HG02938 (cell line): ENCODE measurements at regions not wholly inside any gene's neighbourhood (a gene's known extent, or its start where the extent isn't known, plus 50 kb on each side); places are given as distances from the start of the nearest gene placed in this dataset.
"Not testable (repeated sequence)": the region's sequence is repeated elsewhere in the genome, so short reads cannot be mapped to it uniquely, and the experiment has no call there.

Experiments
- ATAC-seq: cut with Tn5 transposase; IDR thresholded peaks from one replicate; pipeline ENCODE4 v1.9.1; 2021; ENCODE audit warnings: mild to moderate bottlenecking, moderate library complexity; ENCODE audit not compliant: unreplicated experiment

DNA sequence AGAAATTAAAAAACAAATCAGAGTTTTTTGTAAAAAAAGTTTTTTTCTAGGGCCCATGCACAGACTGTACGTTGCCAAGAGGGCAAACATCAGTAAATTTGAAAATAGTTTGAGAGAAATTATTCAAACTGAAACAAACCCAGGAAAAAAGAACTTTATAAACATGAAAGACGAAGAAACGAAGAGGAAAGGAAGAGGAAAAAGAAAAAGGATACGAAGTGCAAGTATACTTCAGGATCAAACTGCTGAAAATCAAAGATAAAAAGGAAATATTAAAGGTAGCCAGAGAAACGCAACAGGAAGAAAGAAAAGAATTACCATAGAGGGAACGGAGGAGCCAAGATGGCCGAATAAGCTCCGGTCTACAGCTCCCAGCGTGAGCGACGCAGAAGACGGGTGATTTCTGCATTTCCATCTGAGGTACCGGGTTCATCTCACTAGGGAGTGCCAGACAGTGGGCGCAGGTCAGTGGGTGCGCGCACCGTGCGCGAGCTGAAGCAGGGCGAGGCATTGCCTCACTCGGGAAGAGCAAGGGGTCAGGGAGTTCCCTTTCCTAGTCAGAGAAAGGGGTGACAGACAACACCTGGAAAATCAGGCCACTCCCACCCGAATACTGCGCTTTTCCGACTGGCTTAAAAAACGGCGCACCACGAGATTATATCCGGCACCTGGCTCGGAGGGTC is 94.4 kb upstream of the GAS1 start:
- ATAC-seq: not testable (repeated sequence)

DNA sequence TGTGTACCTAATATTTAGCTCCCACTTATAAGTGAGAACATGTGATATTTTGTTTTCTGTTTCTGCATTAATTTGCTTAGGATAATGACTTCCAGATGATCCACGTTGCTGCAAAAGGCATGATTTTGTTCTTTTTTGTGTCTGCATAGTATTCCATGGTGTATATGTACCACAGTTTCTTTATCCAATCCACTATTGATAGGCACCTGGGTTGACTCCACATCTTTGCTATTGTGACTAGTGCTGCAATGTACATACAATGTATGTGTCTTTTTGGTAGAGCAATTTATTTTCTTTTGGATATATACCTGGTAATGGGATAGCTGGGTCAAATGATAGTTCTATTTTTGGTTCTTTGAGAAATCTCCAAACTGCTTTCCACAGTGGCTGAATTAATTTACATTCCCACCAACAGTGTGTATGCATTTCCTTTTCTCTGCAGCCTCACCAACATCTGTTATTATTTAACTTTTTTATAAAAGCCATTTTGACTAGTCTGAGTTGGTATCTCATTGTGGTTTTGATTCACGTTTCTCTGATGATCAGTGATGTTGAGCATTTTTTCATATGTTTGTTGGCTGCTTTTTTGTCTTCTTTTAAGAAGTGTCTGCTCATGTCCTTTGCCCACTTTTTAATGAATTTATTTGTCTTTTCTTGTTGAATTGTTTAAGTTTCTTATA is 102.8 kb upstream of the GAS1 start:
- ATAC-seq: not testable (repeated sequence)

DNA sequence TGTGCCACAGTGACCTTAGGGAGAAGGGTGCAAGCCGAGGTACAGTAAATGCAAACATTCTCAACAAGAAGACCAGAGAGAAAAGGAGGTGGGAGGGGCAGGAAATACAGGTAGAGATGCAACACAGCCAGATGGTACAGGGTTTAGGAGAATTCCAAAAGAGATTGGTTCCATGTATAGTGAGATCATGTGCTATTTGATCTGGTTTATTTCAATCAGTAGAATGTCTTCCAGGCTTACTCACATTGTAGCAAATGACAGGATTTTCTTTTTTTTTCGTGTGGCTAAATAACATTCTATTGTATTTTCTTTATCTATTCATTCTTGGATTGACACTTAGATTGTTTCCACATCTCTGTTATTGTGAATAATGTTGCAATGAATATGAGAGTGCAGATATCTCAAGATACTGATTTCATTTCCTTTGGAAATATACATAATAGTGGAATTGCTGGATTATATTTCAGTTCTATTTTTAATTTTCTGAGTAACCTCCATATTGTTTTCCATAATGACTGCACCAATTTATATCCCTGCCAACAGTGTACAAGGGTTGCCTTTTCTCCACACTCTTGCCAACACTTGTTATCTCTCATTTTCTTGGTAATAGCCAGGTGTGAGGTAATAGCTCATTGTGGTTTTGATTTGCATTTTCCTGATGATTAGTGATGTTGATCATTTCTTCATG is 107.8 kb upstream of the GAS1 start:
- ATAC-seq: no peak

DNA sequence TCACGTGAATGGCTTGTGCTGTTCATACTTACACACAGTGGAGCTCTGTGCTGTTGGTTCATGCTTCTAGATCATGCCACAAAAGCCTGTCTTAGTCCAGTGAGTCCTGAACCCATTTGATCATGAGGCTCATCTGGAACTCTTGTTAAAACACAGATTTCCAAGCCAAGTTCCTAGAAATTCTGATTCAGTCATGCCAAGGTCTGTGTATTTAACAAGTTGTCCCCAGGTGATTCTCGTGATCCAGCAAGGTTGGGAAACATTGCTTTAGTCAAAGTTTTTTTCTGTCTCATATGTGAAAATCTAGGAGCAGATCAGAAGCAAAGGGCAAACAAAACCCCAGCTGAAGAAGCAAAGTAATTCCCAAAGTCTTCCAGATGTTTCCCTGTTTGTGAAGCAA is 112.5 kb upstream of the GAS1 start:
- no peak for ATAC-seq

DNA sequence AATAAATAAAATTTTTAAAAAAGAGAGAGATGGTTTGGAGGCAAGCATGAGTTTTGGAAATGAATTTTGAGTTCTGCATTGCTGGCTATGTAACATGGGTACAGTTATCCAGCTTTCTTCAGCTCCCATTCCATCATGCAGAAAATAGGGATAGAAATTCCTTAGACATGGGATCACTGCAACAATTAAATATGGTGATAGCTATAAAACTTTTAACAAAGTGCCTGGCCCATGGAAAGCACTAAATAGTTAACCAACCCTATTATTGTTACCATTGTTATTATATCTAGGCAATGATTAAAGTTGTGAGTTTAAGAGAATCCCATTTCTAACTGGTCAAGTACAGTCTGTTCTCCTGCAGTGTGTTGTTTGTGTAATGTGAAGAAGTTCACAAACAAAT is 115.4 kb upstream of the GAS1 start:
- no peak for ATAC-seq

DNA sequence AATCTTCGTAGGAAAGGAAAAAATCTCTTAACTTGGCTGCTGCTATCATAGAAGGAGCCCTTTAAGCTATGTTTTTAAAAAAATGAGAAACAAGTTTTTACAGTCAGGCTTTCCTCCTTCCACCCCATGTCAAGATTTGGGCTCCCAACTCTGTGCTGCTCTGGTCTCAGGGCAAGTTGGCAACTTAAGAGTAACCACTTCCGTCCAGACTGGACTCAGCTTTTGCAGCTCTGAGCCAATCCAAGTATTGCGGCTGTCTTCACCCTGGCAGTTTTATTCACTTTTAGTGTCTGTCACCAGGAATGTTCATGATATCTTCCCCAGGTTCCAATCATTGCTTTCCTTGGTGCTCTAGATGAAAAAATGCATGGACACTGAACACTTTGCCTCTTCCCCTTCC is 115.9 kb upstream of the GAS1 start:
- ATAC-seq: no peak

DNA sequence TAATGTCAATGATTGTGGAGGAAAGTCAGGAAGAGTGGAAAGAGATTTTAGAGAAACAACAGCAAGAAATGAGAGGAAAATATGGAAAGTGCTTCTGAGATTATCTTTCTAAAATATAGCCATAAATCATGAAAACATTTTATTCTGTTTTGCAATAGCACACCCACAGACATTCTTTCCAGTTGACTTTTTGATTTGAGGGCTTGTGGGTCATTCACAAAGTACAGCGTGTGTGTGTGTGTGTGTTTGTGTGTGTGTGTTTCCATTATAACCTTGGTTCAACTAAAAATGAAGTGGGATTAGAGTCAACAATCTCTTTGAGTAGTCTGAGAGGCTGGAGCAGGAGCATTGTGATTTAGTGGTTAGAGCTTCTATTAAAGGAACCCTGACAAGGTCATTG is 116.6 kb upstream of the GAS1 start:
- no peak for ATAC-seq

DNA sequence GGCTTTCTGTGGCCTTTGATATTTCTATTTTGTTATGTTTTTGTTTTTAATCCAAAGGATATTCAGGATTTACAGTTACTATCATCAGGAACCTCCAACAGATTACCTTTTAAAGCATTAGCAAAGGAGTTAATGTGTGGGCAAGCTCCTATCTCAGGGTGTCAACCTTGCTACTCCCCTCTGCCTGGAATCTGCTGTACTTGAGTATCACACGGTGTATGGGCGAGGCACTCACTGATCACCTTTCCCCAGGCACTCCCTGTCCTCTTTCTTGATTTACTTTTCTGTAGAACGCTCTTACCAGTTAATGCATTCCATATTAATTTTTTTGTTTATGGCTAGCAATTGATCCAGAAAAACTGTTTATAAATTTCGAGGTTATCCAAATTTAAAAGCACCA is 117.0 kb upstream of the GAS1 start:
- no peak for ATAC-seq

DNA sequence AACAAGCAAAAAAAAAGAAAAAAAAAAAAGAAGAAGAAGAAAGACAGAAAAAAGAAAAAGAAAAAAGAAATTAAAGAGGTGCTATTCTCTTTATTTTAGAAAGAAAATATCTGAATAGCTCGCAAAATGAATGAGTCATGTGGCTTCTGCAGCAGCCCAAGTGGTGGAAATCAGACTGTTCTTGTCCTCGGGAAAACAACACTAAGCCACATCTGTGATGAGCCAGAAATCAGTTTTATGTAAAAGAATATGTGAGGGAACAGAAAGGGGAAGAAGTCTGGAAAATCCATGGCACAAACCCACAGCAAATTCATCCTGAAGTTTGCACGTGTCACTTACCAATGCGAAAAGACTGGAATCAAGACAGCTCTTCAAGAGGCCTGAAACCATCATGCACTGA is 118.7 kb upstream of the GAS1 start:
- no peak for ATAC-seq

DNA sequence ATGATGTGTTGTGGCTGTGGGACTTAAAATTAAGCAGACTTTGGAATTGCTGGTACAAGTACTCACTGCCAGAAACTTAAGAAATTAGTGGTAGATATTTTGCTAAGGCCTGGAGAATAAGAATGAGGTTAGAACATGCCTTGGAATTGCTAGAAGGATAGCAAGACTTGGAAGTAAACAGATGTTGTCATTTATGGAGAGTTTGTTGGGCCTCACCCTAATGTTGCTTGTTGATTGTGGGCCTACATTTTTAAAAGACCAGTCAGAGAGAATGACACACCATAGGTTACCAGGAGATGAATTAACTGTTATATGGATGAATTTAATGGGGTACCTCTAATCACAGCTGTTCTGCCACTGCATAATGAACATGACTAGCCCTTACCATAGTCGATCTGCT is 120.1 kb upstream of the GAS1 start:
- no peak for ATAC-seq

DNA sequence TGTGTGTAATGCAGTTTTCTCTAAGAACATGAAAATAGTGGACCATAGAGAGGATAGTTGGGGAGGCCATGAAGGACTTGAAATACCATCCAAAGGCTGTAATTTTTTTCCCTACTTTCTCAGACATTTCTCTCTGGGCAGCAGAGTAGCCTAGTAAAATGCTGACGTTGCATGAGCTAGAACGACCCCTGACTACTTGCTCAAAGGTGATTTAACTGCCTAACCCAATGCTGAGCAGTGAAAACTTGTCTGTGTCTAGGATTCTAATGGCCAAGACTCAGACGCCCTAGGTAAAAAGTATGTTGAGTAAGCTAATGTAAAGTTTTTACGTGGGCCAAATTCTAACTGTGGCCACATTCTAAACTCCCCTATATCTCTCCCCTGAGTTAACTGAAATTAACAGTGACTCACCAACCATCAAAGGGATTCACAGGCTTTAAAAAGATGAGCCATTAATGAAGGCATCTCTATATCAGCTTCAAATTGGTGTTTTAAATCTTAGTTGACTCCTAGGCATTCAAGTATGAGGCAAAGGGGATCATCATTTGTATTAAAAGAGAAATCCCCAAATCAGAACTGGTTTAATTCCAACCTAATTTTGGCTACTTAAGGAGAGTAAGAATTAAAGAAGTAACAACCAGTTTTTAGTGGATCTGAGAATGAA is 121.0 kb upstream of the GAS1 start:
- no peak for ATAC-seq

DNA sequence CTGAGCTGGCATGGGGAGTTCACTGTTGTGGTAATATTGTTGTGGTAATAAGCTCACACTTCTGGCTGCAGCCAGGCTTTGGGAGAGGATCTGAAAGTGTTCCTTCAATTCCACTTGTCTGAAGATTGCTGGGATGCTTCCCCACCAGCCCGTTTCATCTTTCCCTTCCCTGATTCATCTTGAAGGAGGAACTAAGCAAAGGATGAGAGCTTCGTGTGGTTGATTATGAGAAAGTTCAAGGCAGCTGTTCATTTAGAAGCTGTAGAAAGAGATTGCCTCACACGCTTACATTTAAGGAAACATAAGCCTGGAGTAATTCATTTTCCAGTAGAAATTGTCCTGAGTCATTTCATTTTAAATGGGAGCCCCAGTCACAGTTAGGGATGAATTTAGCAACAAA is 122.4 kb upstream of the GAS1 start:
- no peak for ATAC-seq

DNA sequence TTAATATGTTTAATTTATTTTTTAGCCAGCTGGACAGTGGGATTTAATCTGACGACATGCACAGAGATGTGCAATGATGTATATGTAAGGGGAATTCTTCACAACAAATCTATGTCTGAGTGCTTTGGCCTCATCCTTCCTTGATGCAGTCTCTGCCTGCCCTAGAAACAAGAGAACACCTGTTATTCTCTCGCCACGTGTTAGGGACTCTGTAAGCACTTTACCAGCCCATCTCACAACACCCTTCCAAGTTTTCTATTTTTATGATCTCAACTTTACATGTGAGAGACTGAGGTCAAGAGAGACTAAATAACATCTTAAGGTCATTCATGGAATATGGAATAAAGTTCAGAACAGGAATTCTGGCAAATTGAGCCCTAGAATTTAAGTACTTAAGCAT is 123.0 kb upstream of the GAS1 start:
- no peak for ATAC-seq

DNA sequence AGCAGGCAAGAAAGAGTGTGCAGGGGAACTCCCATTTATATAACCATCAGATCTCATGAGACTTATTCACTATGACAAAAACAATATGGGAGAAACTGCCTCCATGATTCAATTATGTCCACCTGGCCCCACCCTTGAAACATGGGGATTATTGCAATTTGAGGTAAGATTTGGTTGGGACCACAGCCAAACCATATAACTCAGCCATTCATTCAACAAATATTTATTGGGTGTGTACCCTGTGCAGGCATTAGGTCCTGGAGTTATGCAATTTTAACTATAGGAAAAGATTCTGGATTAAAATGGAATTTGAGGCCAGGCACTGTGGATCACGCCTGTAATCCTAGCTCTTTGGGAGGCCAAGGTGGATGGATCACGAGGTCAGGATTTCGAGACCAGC is 124.2 kb upstream of the GAS1 start:
- no peak for ATAC-seq

DNA sequence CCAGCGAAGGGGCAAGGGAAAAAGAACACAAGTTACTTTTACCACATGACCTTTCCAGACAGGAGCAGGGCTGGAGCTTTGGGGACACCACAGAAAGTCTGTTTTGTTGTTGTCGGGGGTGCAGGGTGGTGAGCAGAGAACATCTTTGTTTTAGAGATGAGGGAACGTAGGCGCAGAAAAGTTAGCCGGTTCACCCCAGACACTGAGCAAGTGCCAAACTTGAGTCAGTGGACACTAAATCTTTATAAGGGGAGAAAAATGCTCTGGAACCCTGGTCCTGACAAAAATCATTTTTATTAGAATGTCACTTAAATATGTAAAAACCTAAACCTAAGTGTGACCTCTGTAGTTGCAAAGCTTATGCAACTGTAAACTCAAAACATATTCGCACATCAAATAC is 126.4 kb upstream of the GAS1 start:
- no peak for ATAC-seq

DNA sequence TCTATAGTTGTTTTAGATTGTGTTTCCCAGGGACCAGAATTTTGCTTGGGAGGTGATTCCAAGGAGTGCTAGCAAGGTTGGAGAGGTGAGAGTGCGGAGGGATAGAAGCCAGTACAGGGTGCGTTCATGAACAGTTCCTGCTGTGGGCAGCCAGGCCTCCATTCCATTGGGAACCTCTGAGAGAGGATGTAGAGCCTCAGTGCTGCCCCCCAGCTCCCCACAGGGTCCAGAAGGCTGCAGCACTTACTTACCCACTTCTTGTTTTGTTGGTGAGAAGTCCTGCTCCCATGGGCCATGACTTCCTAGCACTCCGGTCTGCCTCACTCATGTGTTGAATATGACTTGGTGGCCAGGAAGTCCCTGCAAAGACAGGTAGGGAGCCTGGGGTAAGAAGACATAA is 128.2 kb upstream of the GAS1 start:
- no peak for ATAC-seq

DNA sequence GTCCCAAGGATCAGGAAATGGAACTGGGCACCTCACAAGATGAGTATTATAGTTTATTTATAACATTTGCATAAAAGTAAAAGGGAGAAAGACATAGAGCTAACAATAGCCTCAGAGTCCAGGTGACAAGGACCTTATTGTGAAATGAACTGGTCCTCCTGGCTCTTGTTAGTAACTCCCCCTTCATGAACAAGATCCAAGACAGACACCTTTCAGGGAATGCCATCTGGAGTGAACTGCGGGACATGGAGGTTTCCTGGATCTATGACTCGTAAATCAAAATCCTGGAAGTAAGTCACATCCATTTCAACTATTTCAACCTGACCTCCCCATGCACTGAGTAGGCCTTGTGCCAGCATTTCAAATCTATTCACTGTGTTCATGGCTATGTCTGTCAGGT is 129.5 kb upstream of the GAS1 start:
- no peak for ATAC-seq

DNA sequence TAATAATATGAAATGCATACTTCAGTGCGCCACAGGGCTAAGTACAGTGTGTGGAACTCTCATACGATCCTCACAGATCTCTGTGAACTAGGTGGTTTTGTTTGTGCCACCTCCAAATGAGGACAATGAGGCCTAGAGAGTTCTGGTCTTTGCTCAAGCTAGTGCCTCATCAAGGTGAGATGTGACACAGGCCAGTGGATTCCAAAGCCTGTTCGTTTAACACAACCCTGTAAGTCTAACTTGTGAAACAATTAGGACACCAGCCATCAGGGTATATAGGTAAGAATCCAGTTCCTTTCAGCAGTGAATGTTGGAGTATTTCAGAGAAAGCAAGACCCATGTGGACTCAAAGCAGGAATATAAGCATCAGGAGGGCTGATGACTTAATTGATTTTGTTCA is 130.7 kb upstream of the GAS1 start:
- ATAC-seq: no peak

DNA sequence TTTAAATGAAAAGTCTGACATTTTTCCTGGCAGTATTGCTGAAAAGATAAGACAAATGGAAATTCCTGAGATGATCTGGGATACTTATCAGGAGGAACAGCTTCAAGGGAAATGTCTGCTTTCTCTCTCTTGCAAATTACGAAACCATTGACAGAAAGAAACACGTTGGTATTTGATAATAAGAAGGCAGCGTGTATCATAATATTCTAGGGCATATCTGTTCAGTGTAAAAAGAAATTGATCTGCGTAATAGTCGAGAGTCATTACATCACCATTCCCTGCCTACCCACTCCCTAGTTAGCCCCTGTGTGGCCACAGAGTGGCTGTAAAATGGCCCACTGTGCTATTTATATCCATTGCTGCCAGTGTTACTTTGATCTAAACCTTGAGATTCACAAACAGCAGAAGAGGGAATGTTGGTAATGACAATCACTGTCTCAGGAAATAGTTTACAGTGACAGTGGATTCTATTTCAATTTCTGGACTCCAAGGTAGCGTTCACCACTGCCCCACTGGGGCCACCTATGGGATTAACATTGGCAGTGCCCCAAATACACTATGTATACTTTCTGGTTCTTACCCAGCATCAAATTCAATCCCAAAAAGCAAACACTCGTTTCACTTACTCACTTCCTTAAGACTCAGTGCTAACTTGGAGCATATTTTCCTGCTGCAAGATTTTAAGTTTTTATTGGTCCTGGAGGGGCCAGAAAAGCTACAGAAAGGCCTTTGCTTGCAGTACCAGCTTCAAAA is 133.4 kb upstream of the GAS1 start:
- ATAC-seq: no peak

DNA sequence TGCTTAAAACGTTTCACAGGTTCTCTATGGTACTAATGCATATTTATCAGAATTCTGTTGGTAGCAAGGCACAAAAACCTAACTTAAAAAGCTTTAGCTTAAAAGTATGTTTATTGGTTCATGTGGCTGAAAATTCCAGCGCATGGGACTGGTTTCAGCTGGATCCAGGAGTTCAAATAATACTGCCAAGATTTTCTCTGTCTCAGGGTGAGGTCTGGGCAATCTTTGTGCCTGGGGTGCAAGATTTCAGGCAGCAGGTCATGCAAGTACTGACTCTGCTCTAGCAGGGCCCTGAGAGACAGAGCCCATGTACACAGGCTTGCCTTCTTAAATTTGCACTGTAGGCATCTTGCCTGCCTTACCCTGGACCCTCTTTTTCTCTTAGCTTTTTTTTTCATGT is 134.2 kb upstream of the GAS1 start:
- no peak for ATAC-seq

DNA sequence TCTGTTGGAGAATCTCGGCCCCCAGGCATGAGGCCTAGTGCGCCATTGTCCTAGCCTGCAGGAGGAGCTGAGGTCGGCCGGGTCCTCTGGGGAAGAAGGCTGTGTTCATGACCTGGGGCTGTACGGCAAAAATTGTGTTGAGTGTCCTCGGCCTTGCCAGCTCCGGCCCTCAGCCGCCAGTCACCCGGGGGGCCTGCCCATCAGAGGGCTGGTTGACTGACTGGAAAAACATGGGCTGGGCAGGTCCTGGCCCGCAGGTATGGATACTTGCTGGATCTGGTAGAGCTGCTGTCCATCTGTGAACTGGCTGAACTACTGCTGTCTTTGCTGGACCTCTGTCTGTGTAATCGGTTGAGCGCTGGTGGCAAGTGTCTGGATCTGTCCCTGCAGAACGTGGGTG is 136.7 kb upstream of the GAS1 start:
- ATAC-seq: no peak
